ENCODE measurements at regions not wholly inside any gene's neighbourhood (a gene's known extent, or its start where the extent isn't known, plus 50 kb on each side); places are given as distances from the start of the nearest gene placed in this dataset.
A peak's percentile ranks its signal among the peaks of the same experiment; 100 is the strongest.

DNA sequence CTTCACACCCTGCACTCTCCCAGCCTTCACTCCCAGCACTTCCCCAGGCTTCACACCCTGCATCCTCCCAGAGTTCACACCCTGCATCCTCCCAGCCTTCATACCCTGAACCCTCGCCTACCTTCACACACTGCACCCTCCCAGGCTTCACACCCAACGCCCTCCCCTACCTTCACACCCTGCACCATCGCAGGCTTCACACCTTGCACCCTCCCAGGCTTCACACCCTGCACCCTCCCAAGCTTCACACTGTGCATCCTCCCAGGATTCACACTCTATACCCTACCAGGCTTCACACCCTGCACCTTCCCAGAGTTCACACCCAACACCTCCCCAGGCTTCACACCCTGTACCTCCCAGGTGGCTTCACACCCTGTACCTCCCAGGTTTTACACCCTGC is 448.7 kb upstream of the MYT1L start:
- no peak for DNase-seq (ENCODE audit: insufficient read length, low spot score, missing footprints)
- H3K4me2 ChIP-seq (ENCODE audit: insufficient read depth, low read length) = no peak overlapping the region
- no peak for TF ChIP-seq CTCF (IDR thresholded peaks at IDR 0.05; ENCODE audit: extremely low read depth, low read depth, low read length)
- no peak overlapping the region for H2AFZ ChIP-seq (ENCODE audit: low read length)
- no peak overlapping the region for H3K27ac ChIP-seq (ENCODE audit: low read depth, low read length)
- H3K4me3 ChIP-seq (ENCODE audit: insufficient read depth, low read length) = no peak overlapping the region
- H3K4me1 ChIP-seq (ENCODE audit: insufficient read depth, low read length) = no peaks in the 10 kb centered on the region
- no peaks in the 10 kb centered on the region for H3K79me2 ChIP-seq (ENCODE audit: insufficient read depth, low read length)
- H3K9me3 ChIP-seq (ENCODE audit: low read depth, low read length) = peaks cover 3% of the 10 kb centered on the region
- no peaks in the 10 kb centered on the region for H3K36me3 ChIP-seq (ENCODE audit: insufficient read depth, low read length)
- no peaks in the 10 kb centered on the region for H3K27me3 ChIP-seq (ENCODE audit: insufficient read depth, low read length)
- no peaks in the 10 kb centered on the region for H4K20me1 ChIP-seq (ENCODE audit: insufficient read depth, low read length)

GRCh38 chr2:2777876-2778275 is 446.8 kb upstream of the MYT1L start:
- Histone ChIP-seq H3K27me3 (ENCODE audit: insufficient read depth, low read length) (no peaks in the 10 kb centered on the region), H3K4me1 (ENCODE audit: insufficient read depth, low read length) (no peaks in the 10 kb centered on the region), H3K9me3 (ENCODE audit: low read depth, low read length) (peaks cover 3% of the 10 kb centered on the region), H4K20me1 (ENCODE audit: insufficient read depth, low read length) (no peaks in the 10 kb centered on the region), H3K27ac (ENCODE audit: low read depth, low read length) (no peak overlapping the region), H3K36me3 (ENCODE audit: insufficient read depth, low read length) (no peaks in the 10 kb centered on the region), H3K4me2 (ENCODE audit: insufficient read depth, low read length) (no peak overlapping the region), H2AFZ (ENCODE audit: low read length) (no peak overlapping the region), H3K79me2 (ENCODE audit: insufficient read depth, low read length) (no peaks in the 10 kb centered on the region), H3K4me3 (ENCODE audit: insufficient read depth, low read length) (no peak overlapping the region)
- no peak for TF ChIP-seq CTCF (IDR thresholded peaks at IDR 0.05; ENCODE audit: extremely low read depth, low read depth, low read length)
- DNase-seq (ENCODE audit: insufficient read length, low spot score, missing footprints) = peak; percentile 55

- Histone ChIP-seq H3K27me3 (ENCODE audit: insufficient read depth, low read length) (no peaks in the 10 kb centered on the region), H4K20me1 (ENCODE audit: insufficient read depth, low read length) (no peaks in the 10 kb centered on the region), H3K27ac (ENCODE audit: low read depth, low read length) (no peak overlapping the region), H3K9me3 (ENCODE audit: low read depth, low read length) (peaks cover 3% of the 10 kb centered on the region), H2AFZ (ENCODE audit: low read length) (no peak overlapping the region), H3K4me3 (ENCODE audit: insufficient read depth, low read length) (no peak overlapping the region), H3K4me2 (ENCODE audit: insufficient read depth, low read length) (no peak overlapping the region), H3K79me2 (ENCODE audit: insufficient read depth, low read length) (no peaks in the 10 kb centered on the region), H3K4me1 (ENCODE audit: insufficient read depth, low read length) (no peaks in the 10 kb centered on the region), H3K36me3 (ENCODE audit: insufficient read depth, low read length) (no peaks in the 10 kb centered on the region)
- TF ChIP-seq CTCF (IDR thresholded peaks at IDR 0.05; ENCODE audit: extremely low read depth, low read depth, low read length) = no peak
- no peak for DNase-seq (ENCODE audit: insufficient read length, low spot score, missing footprints)
These were observed 446.1 kb upstream of the MYT1L start for GRCh38 chr2:2777213-2777612.

GRCh38 chr2:2775018-2775417 is 443.9 kb upstream of the MYT1L start:
- TF ChIP-seq CTCF (IDR thresholded peaks at IDR 0.05; ENCODE audit: extremely low read depth, low read depth, low read length) = no peak

More at GRCh38 chr2:2775018-2775417, 443.9 kb upstream of the MYT1L start:
- no peaks in the 10 kb centered on the region for H3K4me1 ChIP-seq (ENCODE audit: insufficient read depth, low read length)
- no peak overlapping the region for H2AFZ ChIP-seq (ENCODE audit: low read length)
- no peaks in the 10 kb centered on the region for H3K79me2 ChIP-seq (ENCODE audit: insufficient read depth, low read length)
- no peak for DNase-seq (ENCODE audit: insufficient read length, low spot score, missing footprints)
- no peak overlapping the region for H3K4me2 ChIP-seq (ENCODE audit: insufficient read depth, low read length)
- no peak overlapping the region for H3K27ac ChIP-seq (ENCODE audit: low read depth, low read length)
- no peaks in the 10 kb centered on the region for H3K27me3 ChIP-seq (ENCODE audit: insufficient read depth, low read length)
- H3K9me3 ChIP-seq (ENCODE audit: low read depth, low read length) = peaks cover 3% of the 10 kb centered on the region
- no peaks in the 10 kb centered on the region for H4K20me1 ChIP-seq (ENCODE audit: insufficient read depth, low read length)
- no peak overlapping the region for H3K4me3 ChIP-seq (ENCODE audit: insufficient read depth, low read length)
- H3K36me3 ChIP-seq (ENCODE audit: insufficient read depth, low read length) = no peaks in the 10 kb centered on the region

Data from osteoblast (primary cell).